Mucosa of rectum (tissue), 2 donors: ENCODE measurements at regions not wholly inside any gene's neighbourhood (a gene's known extent, or its start where the extent isn't known, plus 50 kb on each side); places are given as distances from the start of the nearest gene placed in this dataset.
"Not testable (repeated sequence)": the region's sequence is repeated elsewhere in the genome, so short reads cannot be mapped to it uniquely, and the experiment has no call there.

Source experiments
- H3K27ac ChIP-seq, 2 donors: one replicate each; pipeline ENCODE4 v1.7.0; 2013; ENCODE audit warnings: inconsistent platforms in 2 of 2, low read depth in 2 of 2, low read length in 2 of 2
- H3K27me3 ChIP-seq, 2 donors: one replicate each; pipeline ENCODE4 v1.7.0; 2013; ENCODE audit warnings: low read length in 2 of 2; ENCODE audit not compliant: control insufficient read depth in 2 of 2, insufficient read depth in 2 of 2
- H3K36me3 ChIP-seq, 2 donors: one replicate each; pipeline ENCODE4 v1.7.0; 2013; ENCODE audit warnings: low read length in 2 of 2; ENCODE audit not compliant: control insufficient read depth in 2 of 2, insufficient read depth in 2 of 2
- H3K4me1 ChIP-seq, 2 donors: one replicate each; pipeline ENCODE4 v1.7.0; 2013; ENCODE audit warnings: low read length in 2 of 2, mild to moderate bottlenecking in 1 of 2; ENCODE audit not compliant: control insufficient read depth in 2 of 2, insufficient read depth in 2 of 2
- H3K4me3 ChIP-seq, 2 donors: one replicate each; pipeline ENCODE4 v1.7.0; 2013; ENCODE audit warnings: low read length in 2 of 2
- H3K9ac ChIP-seq, 2 donors: one replicate each; pipeline ENCODE4 v1.7.0; 2013; ENCODE audit warnings: low read length in 2 of 2, low read depth in 1 of 2, mild to moderate bottlenecking in 1 of 2
- H3K9me3 ChIP-seq, 2 donors: one replicate each; pipeline ENCODE4 v1.7.0; 2013; ENCODE audit warnings: low read length in 2 of 2; ENCODE audit not compliant: control insufficient read depth in 2 of 2
- donor health status: healthy.
- donor health status: Normal muscosa, but diverticular disease.

GRCh38 chr6:141395443-141396008 lies 737.2 kb upstream of the GJE1 start:
- H3K9me3 ChIP-seq, result no peaks in the 10 kb centered on the region
- H3K4me1 ChIP-seq, result no peaks in the 10 kb centered on the region
- H3K27me3 ChIP-seq, result no peaks in the 10 kb centered on the region
- H3K36me3 ChIP-seq, result no peaks in the 10 kb centered on the region
- H3K4me3 ChIP-seq, result no peak overlapping the region
- no peak overlapping the region for H3K27ac ChIP-seq
- no peak overlapping the region for H3K9ac ChIP-seq

DNA sequence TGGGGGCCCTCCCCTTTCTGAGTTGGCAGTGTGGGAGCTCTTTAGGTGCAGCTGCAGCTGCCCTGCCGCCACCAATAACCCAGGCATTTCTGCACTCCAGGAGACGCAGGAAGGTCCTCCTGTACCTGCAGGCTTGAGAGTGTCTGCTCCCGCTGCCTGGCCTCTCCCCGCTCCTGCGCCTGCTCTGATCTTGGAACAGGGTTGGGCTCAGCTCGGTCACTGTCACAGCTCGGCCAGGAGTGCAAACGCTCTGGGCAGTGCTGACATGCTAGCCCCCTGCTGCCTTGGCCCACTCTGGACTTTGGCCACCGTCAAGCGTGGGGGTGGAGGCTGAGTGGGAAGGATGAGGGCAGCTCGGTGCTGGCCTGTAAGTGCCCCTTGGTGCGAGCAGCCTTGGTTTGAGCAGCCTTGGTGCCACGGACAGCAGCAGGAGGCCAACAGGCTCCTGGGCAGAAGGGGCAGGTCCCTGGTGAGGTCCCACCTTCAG lies 738.1 kb upstream of the GJE1 start:
- H3K27ac ChIP-seq, result no peak overlapping the region
- H3K27me3 ChIP-seq, result no peaks in the 10 kb centered on the region
- H3K9ac ChIP-seq, result no peak overlapping the region
- no peaks in the 10 kb centered on the region for H3K36me3 ChIP-seq
- H3K9me3 ChIP-seq, result no peaks in the 10 kb centered on the region
- H3K4me1 ChIP-seq, result no peaks in the 10 kb centered on the region
- no peak overlapping the region for H3K4me3 ChIP-seq

- Histone ChIP-seq H3K4me1 (no peaks in the 10 kb centered on the region), H3K36me3 (no peaks in the 10 kb centered on the region), H3K9me3 (no peaks in the 10 kb centered on the region), H3K27me3 (no peaks in the 10 kb centered on the region), H3K4me3 (no peak overlapping the region), H3K27ac (no peak overlapping the region), H3K9ac (no peak overlapping the region)
These were observed 738.6 kb upstream of the GJE1 start for GRCh38 chr6:141394125-141394536.

DNA sequence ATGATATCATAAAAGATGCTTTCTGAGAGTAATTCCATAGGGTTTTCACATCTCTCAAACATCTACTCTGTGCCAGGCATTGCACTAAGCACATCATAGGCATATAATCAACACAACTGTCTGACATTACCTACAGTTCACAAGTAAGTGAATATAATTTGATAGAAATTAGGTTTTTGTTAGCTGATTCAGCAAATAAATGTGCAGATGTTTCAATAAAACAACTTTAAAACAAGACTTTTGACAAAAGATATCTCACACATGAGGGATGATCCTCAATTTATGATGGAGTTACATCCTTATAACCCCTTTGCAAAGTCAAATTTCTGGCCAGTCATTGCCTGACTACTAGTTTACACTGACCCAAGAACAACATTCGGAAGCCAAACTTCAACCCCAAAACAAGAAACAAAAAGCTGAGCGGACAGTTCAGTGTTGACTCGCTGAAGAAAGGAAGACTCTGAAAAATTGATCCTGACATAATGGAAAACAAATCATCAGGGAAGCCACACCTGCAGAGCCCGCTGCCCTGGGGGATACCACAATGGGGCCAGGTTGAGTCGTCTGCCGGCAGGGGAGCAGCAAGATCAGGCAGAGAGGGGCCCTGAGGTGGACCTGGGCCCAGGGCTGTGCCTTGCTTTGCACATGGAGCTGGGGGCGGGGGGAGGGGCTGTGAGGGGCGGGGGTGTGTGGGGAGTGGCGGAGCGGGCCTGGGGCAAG lies 739.2 kb upstream of the GJE1 start:
- H3K27me3 ChIP-seq, result no peaks in the 10 kb centered on the region
- H3K36me3 ChIP-seq, result no peaks in the 10 kb centered on the region
- no peak overlapping the region for H3K27ac ChIP-seq
- H3K9me3 ChIP-seq, result no peaks in the 10 kb centered on the region
- no peak overlapping the region for H3K4me3 ChIP-seq
- no peak overlapping the region for H3K9ac ChIP-seq
- no peaks in the 10 kb centered on the region for H3K4me1 ChIP-seq

- not testable (repeated sequence) for H3K4me3 ChIP-seq, H3K27ac ChIP-seq, H3K4me1 ChIP-seq, H3K9ac ChIP-seq, H3K9me3 ChIP-seq, H3K36me3 ChIP-seq, H3K27me3 ChIP-seq
These were observed 741.6 kb upstream of the GJE1 start for GRCh38 chr6:141391135-141391534.

GRCh38 chr6:141388666-141389065 lies 744.1 kb upstream of the GJE1 start:
- H3K9ac ChIP-seq, result no peak overlapping the region
- H3K4me1 ChIP-seq, result no peaks in the 10 kb centered on the region
- no peaks in the 10 kb centered on the region for H3K27me3 ChIP-seq
- H3K36me3 ChIP-seq, result no peaks in the 10 kb centered on the region
- no peak overlapping the region for H3K4me3 ChIP-seq
- H3K27ac ChIP-seq, result no peak overlapping the region
- no peaks in the 10 kb centered on the region for H3K9me3 ChIP-seq

GRCh38 chr6:141370438-141370837 lies 762.3 kb upstream of the GJE1 start:
- Histone ChIP-seq H3K4me1 (no peaks in the 10 kb centered on the region), H3K9me3 (peaks cover 0 to 2% of the 10 kb centered on the region in 2 donors), H3K27ac (no peak overlapping the region), H3K4me3 (no peak overlapping the region), H3K36me3 (no peaks in the 10 kb centered on the region), H3K9ac (no peak overlapping the region), H3K27me3 (peaks cover 0 to 1% of the 10 kb centered on the region in 2 donors)

DNA sequence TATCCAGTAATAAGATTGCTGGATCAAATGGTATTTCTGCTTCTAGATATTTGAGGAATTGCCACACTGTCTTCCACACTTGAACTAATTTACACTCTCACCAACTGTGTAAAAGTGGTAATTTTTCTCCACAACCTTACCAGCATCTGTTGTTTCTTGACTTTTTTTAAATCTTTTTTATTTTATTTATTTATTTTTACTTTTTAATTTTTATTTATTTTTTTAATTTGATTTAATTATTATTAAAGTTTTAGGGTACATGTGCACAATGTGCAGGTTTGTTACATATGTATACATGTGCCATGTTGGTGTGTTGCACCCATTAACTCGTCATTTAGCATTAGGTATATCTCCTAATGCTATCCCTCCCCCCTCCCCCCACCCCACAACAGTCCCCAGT lies 765.9 kb upstream of the GJE1 start:
- not testable (repeated sequence) for H3K4me3 ChIP-seq, H3K36me3 ChIP-seq, H3K27ac ChIP-seq, H3K4me1 ChIP-seq, H3K27me3 ChIP-seq, H3K9me3 ChIP-seq, H3K9ac ChIP-seq

- Histone ChIP-seq H3K36me3 (no peaks in the 10 kb centered on the region), H3K9me3 (peaks cover 0 to 2% of the 10 kb centered on the region in 2 donors), H3K9ac (no peak overlapping the region), H3K27me3 (no peaks in the 10 kb centered on the region), H3K4me1 (no peaks in the 10 kb centered on the region), H3K4me3 (no peak overlapping the region), H3K27ac (no peak overlapping the region)
These were observed 768.0 kb upstream of the GJE1 start for GRCh38 chr6:141364694-141365093.

GRCh38 chr6:141364232-141364631 lies 768.5 kb upstream of the GJE1 start:
- Histone ChIP-seq H3K9me3 (peaks cover 0 to 1% of the 10 kb centered on the region in 2 donors), H3K4me3 (no peak overlapping the region), H3K36me3 (no peaks in the 10 kb centered on the region), H3K9ac (no peak overlapping the region), H3K4me1 (no peaks in the 10 kb centered on the region), H3K27ac (no peak overlapping the region), H3K27me3 (no peaks in the 10 kb centered on the region)
